IPS-20b (cell line): ENCODE measurements at regions not wholly inside any gene's neighbourhood (a gene's known extent, or its start where the extent isn't known, plus 50 kb on each side); places are given as distances from the start of the nearest gene placed in this dataset.
"Not testable (repeated sequence)": the region's sequence is repeated elsewhere in the genome, so short reads cannot be mapped to it uniquely, and the experiment has no call there.

Experiments used
- H3K27ac ChIP-seq: one replicate; pipeline ENCODE4 v1.5.1; 2013; ENCODE audit warnings: low read length
- H3K27me3 ChIP-seq: 2 replicates; pipeline ENCODE4 v1.6.1; 2013; ENCODE audit warnings: mild to moderate bottlenecking, low read length, inconsistent platforms; ENCODE audit not compliant: insufficient read depth
- H3K36me3 ChIP-seq: 2 replicates; pipeline ENCODE4 v1.6.1; 2013; ENCODE audit warnings: low read depth, mild to moderate bottlenecking, inconsistent platforms, low read length, moderate library complexity; ENCODE audit not compliant: insufficient read depth
- H3K4me1 ChIP-seq: 2 replicates; pipeline ENCODE4 v1.6.1; 2013; ENCODE audit warnings: mild to moderate bottlenecking, control low read depth, inconsistent platforms, low read length, moderate library complexity; ENCODE audit not compliant: insufficient read depth
- H3K4me3 ChIP-seq: 2 replicates; pipeline ENCODE4 v1.5.1; 2013; ENCODE audit warnings: mild to moderate bottlenecking, low read length, inconsistent platforms
- H3K9ac ChIP-seq: 2 replicates; pipeline ENCODE4 v1.6.1; 2013; ENCODE audit warnings: low read depth, mild to moderate bottlenecking, inconsistent platforms, low read length, moderate library complexity
- H3K9me3 ChIP-seq: 2 replicates; pipeline ENCODE4 v1.6.1; 2013; ENCODE audit warnings: mild to moderate bottlenecking, low read depth, low read length, inconsistent platforms; ENCODE audit not compliant: insufficient read depth

- no peak overlapping the region for H3K4me3 ChIP-seq
- no peak overlapping the region for H3K27ac ChIP-seq
- no peaks in the 10 kb centered on the region for H3K36me3 ChIP-seq
- H3K4me1 ChIP-seq, result no peaks in the 10 kb centered on the region
- no peaks in the 10 kb centered on the region for H3K27me3 ChIP-seq
- H3K9ac ChIP-seq, result no peak overlapping the region
- no peaks in the 10 kb centered on the region for H3K9me3 ChIP-seq
These were observed 318.5 kb upstream of the ADAMTS9 start for GRCh38 chr3:65006300-65006739.

GRCh38 chr3:65005486-65005885 is 317.7 kb upstream of the ADAMTS9 start:
- no peaks in the 10 kb centered on the region for H3K27me3 ChIP-seq
- H3K4me1 ChIP-seq, result no peaks in the 10 kb centered on the region
- H3K27ac ChIP-seq, result no peak overlapping the region
- H3K4me3 ChIP-seq, result no peak overlapping the region
- no peak overlapping the region for H3K9ac ChIP-seq
- no peaks in the 10 kb centered on the region for H3K9me3 ChIP-seq
- H3K36me3 ChIP-seq, result no peaks in the 10 kb centered on the region

GRCh38 chr3:65004795-65005295 is 317.0 kb upstream of the ADAMTS9 start:
- Histone ChIP-seq H3K27me3 (no peaks in the 10 kb centered on the region), H3K9me3 (no peaks in the 10 kb centered on the region), H3K4me1 (no peaks in the 10 kb centered on the region), H3K4me3 (no peak overlapping the region), H3K36me3 (no peaks in the 10 kb centered on the region), H3K27ac (no peak overlapping the region), H3K9ac (no peak overlapping the region)

GRCh38 chr3:65004306-65004705 is 316.5 kb upstream of the ADAMTS9 start:
- Histone ChIP-seq H3K36me3 (no peaks in the 10 kb centered on the region), H3K9ac (no peak overlapping the region), H3K27ac (no peak overlapping the region)

GRCh38 chr3:65001119-65001518 is 313.3 kb upstream of the ADAMTS9 start:
- not testable (repeated sequence) for H3K27me3 ChIP-seq, H3K4me1 ChIP-seq, H3K4me3 ChIP-seq, H3K9ac ChIP-seq, H3K36me3 ChIP-seq, H3K27ac ChIP-seq, H3K9me3 ChIP-seq

More at GRCh38 chr3:65004306-65004705, 316.5 kb upstream of the ADAMTS9 start:
- H3K9me3 ChIP-seq, result no peaks in the 10 kb centered on the region
- H3K4me1 ChIP-seq, result no peaks in the 10 kb centered on the region
- no peaks in the 10 kb centered on the region for H3K27me3 ChIP-seq
- H3K4me3 ChIP-seq, result no peak overlapping the region

GRCh38 chr3:64998317-64998716 is 310.5 kb upstream of the ADAMTS9 start:
- Histone ChIP-seq H3K27me3 (no peaks in the 10 kb centered on the region), H3K4me3 (no peak overlapping the region), H3K27ac (no peak overlapping the region), H3K4me1 (peaks cover 22% of the 10 kb centered on the region), H3K9ac (no peak overlapping the region), H3K36me3 (no peaks in the 10 kb centered on the region), H3K9me3 (no peaks in the 10 kb centered on the region)

- H3K36me3 ChIP-seq, result no peaks in the 10 kb centered on the region
- no peak overlapping the region for H3K27ac ChIP-seq
- H3K9ac ChIP-seq, result no peak overlapping the region
- H3K4me1 ChIP-seq, result peaks cover 35% of the 10 kb centered on the region
- no peak overlapping the region for H3K4me3 ChIP-seq
- no peaks in the 10 kb centered on the region for H3K9me3 ChIP-seq
- H3K27me3 ChIP-seq, result no peaks in the 10 kb centered on the region
These were observed 308.2 kb upstream of the ADAMTS9 start for GRCh38 chr3:64995857-64996551.

GRCh38 chr3:64993781-64994180 is 306.0 kb upstream of the ADAMTS9 start:
- Histone ChIP-seq H3K4me1 (peaks cover 35% of the 10 kb centered on the region), H3K27me3 (no peaks in the 10 kb centered on the region), H3K36me3 (no peaks in the 10 kb centered on the region), H3K9ac (no peak overlapping the region), H3K9me3 (no peaks in the 10 kb centered on the region), H3K4me3 (no peak overlapping the region), H3K27ac (no peak overlapping the region)

GRCh38 chr3:64992530-64993285 is 304.9 kb upstream of the ADAMTS9 start:
- H3K9me3 ChIP-seq, result no peaks in the 10 kb centered on the region
- peak overlapping the region; percentile 25; the same call in 1 of the 2 replicates for H3K4me3 ChIP-seq
- H3K9ac ChIP-seq, result peak overlapping the region; percentile 43; the same call in 1 of the 2 replicates
- H3K27me3 ChIP-seq, result no peaks in the 10 kb centered on the region
- peaks cover 35% of the 10 kb centered on the region for H3K4me1 ChIP-seq
- no peaks in the 10 kb centered on the region for H3K36me3 ChIP-seq
- no peak overlapping the region for H3K27ac ChIP-seq

GRCh38 chr3:64988188-64988587 is 300.4 kb upstream of the ADAMTS9 start:
- Histone ChIP-seq H3K36me3 (no peaks in the 10 kb centered on the region), H3K9me3 (no peaks in the 10 kb centered on the region), H3K27ac (no peak overlapping the region), H3K4me1 (peaks cover 13% of the 10 kb centered on the region), H3K4me3 (no peak overlapping the region), H3K9ac (no peak overlapping the region), H3K27me3 (no peaks in the 10 kb centered on the region)

- no peaks in the 10 kb centered on the region for H3K9me3 ChIP-seq
- peaks cover 8% of the 10 kb centered on the region; the same call in 1 of the 2 replicates for H3K4me1 ChIP-seq
- no peaks in the 10 kb centered on the region for H3K36me3 ChIP-seq
- no peak overlapping the region for H3K4me3 ChIP-seq
- H3K27me3 ChIP-seq, result no peaks in the 10 kb centered on the region
- H3K9ac ChIP-seq, result no peak overlapping the region
- H3K27ac ChIP-seq, result no peak overlapping the region
These were observed 299.9 kb upstream of the ADAMTS9 start for GRCh38 chr3:64987726-64988125.

GRCh38 chr3:64985072-64985471 is 297.3 kb upstream of the ADAMTS9 start:
- Histone ChIP-seq H3K36me3 (no peaks in the 10 kb centered on the region), H3K4me3 (no peak overlapping the region), H3K27ac (no peak overlapping the region), H3K9me3 (no peaks in the 10 kb centered on the region), H3K4me1 (no peaks in the 10 kb centered on the region), H3K27me3 (no peaks in the 10 kb centered on the region), H3K9ac (no peak overlapping the region)
